ENCODE measurements at regions not wholly inside any gene's neighbourhood (a gene's known extent, or its start where the extent isn't known, plus 50 kb on each side); places are given as distances from the start of the nearest gene placed in this dataset.
A peak's percentile ranks its signal among the peaks of the same experiment; 100 is the strongest.

GRCh38 chr1:11338284-11338924 is 65.4 kb downstream of the UBIAD1 start:
- no peak for DNase-seq (ENCODE audit: low read depth in 2 of 2)

- DNase-seq (ENCODE audit: low read depth in 2 of 2): no peak
Measured at GRCh38 chr1:11339346-11340232, 66.6 kb downstream of the UBIAD1 start.

- DNase-seq (ENCODE audit: low read depth in 2 of 2): no peak
Measured at GRCh38 chr1:11340233-11340632, 67.2 kb downstream of the UBIAD1 start.

- DNase-seq (ENCODE audit: low read depth in 2 of 2): no peak
Measured at GRCh38 chr1:11341901-11342552, 69.0 kb downstream of the UBIAD1 start.

- no peak for DNase-seq (ENCODE audit: low read depth in 2 of 2)
Measured at GRCh38 chr1:11342621-11343032, 69.6 kb downstream of the UBIAD1 start.

GRCh38 chr1:11345971-11346715 is 73.1 kb downstream of the UBIAD1 start:
- DNase-seq (ENCODE audit: low read depth in 2 of 2): no peak

GRCh38 chr1:11350265-11350664 is 77.3 kb downstream of the UBIAD1 start:
- DNase-seq (ENCODE audit: low read depth in 2 of 2): no peak

GRCh38 chr1:11352058-11352715 is 79.2 kb downstream of the UBIAD1 start:
- no peak for DNase-seq (ENCODE audit: low read depth in 2 of 2)

- no peak for DNase-seq (ENCODE audit: low read depth in 2 of 2)
Measured at GRCh38 chr1:11352816-11353799, 80.1 kb downstream of the UBIAD1 start.

GRCh38 chr1:11354893-11355553 is 82.0 kb downstream of the UBIAD1 start:
- DNase-seq (ENCODE audit: low read depth in 2 of 2): peak in 1 of 2 donors; percentile 15

- DNase-seq (ENCODE audit: low read depth in 2 of 2): no peak
Measured at GRCh38 chr1:11355559-11356475, 82.8 kb downstream of the UBIAD1 start.

- DNase-seq (ENCODE audit: low read depth in 2 of 2): no peak
Measured at GRCh38 chr1:11357276-11357675, 84.3 kb downstream of the UBIAD1 start.

GRCh38 chr1:11358984-11359383 is 86.0 kb downstream of the UBIAD1 start:
- no peak for DNase-seq (ENCODE audit: low read depth in 2 of 2)

- no peak for DNase-seq (ENCODE audit: low read depth in 2 of 2)
Measured at GRCh38 chr1:11362547-11363021, 89.6 kb downstream of the UBIAD1 start.

- DNase-seq (ENCODE audit: low read depth in 2 of 2): no peak
Measured at GRCh38 chr1:11364170-11364569, 91.2 kb downstream of the UBIAD1 start.

GRCh38 chr1:11365744-11366387 is 92.9 kb downstream of the UBIAD1 start:
- DNase-seq (ENCODE audit: low read depth in 2 of 2): no peak

GRCh38 chr1:11373029-11373894 is 100.3 kb downstream of the UBIAD1 start:
- DNase-seq (ENCODE audit: low read depth in 2 of 2): no peak

Measured in lung microvascular endothelial cell (primary cell).